Activated CD4-positive, alpha-beta T cell treated with anti-CD3 and anti-CD28 coated beads for 24 hours (primary cell): ENCODE measurements at regions not wholly inside any gene's neighbourhood (a gene's known extent, or its start where the extent isn't known, plus 50 kb on each side); places are given as distances from the start of the nearest gene placed in this dataset.
"Not testable (repeated sequence)": the region's sequence is repeated elsewhere in the genome, so short reads cannot be mapped to it uniquely, and the experiment has no call there.

Experiments
- DNase-seq, 2 donors: peaks; one replicate each; pipeline ENCODE4 v3.0.0-alpha.2; 2020; ENCODE audit warnings: low read depth in 2 of 2

DNA sequence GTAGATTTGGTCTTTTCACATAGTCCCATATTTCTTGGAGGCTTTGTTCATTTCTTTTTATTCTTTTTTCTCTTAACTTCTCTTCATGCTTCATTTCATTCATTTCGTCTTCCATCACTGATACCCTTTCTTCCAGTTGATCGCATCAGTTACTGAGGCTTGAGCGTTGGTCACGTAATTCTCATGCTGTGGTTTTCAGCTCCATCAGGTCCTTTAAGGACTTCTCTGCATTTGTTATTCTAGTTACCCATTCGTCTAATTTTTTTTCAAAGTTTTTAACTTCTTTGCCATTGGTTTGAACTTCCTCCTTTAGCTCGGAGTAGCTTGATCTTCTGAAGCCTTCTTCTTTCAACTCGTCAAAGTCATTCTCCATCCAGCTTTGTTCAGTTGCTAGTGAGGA, 387.6 kb upstream of the ZMIZ1 start:
- DNase-seq: not testable (repeated sequence)

DNA sequence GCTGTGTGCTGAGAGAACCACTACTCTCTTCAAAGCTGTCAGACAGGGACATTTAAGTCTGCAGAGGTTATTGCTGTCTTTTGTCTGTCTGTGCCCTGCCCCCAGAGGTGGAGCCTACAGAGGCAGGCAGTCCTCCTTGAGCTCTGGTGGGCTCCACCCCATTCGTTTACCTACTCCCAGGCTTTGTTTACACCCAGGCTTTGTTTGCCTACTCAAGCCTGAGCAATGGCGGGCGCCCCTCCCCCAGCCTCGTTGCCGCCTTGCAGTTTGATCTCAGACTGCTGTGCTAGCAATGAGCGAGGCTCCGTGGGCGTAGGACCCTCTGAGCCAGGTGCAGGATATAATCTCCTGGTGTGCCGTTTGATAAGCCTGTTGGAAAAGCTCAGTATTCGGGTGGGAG, 386.8 kb upstream of the ZMIZ1 start:
- DNase-seq: not testable (repeated sequence)

DNA sequence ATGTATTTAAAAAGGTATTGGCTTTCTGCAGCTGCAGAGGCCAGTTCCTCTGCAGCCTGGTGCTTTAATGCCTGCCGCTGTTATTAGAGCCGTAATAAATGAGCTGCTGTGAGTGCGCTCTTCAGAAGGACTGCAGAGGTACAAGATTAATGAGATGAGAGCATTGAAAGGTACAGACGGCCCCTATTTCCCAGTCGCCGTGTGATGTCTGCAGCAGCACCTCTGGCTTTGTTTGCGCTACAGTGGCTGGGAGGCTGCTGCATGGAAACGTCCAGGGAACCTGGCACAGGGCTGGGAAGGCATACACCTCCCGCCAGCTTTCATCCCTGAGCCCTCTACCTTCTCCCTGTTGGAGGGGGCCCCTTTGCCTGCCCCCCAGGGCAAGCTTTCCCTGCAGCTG, 383.8 kb upstream of the ZMIZ1 start:
- no peak for DNase-seq

DNA sequence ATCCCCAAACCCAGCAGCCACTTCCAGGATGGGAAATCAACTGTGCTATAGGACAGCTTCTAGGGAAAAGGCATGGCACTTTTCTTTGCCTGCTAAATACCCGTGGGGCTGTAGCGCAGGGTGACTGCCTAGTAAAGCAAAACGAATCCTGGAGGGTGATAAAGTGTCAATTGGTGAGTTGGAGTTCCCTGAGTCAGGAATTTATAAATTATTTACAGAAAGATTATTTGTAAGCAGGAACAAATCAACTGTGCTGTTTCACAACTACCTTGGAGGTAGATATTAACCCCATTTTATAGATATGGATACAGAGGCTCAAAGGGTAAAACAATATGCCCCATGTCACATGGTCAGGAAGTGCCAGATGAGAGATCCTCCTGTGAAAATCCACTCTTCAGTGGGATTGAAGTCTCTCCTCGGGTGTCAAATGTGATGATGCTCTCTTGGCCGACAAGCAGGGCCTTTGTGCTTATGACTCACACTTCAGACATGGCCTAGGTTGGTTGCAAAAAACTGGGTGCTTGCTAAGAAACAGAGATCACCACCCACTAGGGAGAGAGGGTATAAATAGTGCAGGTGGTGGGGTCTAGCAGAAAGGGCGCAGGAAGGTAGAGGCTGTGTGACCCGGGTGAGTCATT, 383.2 kb upstream of the ZMIZ1 start:
- no peak for DNase-seq

DNA sequence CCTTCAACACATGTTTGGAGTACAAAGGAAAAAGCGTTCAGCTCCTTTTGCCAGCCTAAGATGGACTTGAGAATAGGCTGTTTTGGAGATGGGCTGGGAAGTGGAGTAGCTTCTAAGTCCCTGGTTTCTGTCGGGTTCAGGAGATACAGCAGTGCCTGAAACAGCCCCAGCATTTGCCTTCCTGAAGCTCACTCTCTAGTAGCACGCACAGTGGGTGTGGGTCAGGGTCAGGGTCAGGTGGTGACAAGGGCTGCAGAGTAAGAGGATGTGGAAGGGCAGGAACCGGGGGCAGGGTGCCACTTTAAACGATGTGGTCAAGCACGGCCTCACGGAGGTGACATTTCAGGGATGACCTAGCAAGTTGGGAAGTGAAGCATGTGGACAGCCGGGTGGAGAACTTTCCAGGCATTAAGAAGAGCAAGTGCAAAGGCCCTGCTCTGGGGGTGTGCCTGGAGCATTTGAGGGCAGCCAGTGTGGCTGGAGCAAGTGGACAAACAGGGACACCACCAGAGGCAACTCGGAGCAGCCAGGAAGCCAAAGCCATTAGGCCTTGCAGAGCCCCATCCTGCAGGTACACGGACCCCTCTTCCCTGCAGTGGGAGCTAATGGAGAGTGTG, 382.2 kb upstream of the ZMIZ1 start:
- DNase-seq: no peak

DNA sequence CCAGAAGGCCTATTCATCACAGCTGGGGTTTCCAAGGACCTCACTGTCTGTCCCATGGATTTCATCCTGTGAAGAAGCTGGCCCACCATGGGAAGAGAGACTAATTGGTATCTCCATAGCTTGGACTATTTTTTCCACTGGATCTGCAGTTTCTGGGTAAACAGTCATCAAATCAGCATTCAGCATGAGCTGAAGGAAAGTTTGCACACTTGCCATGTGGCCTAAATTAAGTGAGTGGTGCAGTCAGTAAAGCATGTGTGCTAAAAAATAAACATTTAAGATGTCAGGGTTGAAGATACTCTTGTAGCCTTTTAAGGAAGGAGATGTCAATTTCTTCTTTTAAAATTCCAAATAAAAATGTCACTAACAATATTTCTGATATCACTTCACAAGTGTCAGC, 381.1 kb upstream of the ZMIZ1 start:
- no peak for DNase-seq

DNA sequence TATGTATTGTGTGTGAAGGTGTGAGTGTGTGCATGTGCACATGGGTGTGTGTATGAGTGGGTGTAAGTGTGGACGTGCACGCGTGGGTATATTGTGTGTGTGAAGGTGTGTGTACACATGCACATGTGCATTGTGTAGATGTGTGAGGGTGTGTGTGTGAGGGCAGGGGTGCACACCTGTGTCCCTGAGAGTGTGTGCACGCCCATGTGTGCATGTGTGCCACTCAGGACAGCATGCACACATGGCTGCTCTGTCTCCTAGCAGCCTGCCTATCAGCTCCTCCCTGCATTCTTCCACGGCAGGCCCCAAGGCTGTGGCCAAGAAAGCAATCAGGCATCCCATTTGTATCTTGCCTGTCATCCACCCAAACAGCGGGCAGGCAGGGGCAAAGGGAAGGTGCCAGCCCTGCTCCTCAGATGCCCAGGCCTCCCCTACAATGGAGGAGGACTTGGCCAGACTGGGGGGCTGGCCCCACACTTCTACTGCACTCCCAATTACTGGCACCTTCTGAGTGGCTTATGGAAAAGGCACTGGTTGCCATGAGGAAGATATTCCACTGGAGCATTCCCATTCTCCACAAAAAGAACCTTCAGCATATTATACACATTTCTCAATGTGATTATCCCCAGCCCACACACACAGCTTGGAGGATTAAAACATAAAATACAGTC, 380.4 kb upstream of the ZMIZ1 start:
- DNase-seq: no peak

DNA sequence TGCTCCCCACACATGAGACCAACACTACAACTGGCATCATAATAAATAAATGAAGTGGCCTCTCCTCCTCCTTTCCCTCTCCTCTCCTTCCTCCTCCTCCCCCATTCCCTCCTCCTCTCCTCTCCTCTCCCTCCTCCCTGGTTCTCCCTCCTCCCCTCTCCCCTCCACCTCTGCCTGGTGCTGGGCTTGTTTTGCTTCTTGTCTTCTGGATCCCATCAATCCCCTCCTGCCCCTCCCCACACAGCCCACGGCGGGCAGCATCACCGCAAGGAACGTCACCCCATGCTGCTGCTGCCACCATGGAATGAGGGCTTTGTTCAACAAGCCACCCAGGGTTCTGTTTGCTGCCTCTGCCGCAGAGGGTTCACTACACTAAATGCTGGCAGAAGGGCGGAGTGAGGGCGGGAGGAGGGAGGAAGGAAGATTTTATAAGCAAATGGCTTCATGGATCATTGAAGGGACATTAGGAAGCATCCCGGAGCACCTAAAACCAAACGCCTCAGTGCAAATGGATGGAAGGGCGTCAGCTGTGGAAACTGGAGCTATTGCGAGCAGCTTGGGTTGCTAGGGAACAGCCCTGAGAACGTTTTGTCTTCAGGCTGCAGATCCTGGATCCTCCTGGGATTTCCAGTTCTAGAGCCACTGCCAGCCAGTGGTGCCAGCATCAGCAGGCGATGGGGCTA, 379.7 kb upstream of the ZMIZ1 start:
- no peak for DNase-seq

DNA sequence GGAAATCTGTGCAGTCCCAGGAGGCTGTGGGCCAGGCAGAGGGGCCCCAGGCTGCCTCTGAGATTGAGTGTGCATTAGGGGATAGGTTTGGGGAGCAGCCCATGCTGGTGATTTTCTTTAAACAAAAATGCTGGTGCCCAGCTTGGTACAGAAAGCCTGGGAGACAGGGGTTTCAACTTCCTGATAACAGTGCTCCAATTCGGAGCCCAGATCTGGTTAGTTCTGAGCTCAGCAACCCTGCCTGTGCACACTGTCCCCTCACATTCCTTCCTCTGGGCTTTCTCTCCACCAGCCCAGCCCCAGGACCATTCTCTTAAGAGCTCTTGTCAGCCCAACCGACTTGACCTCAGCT, 379.2 kb upstream of the ZMIZ1 start:
- no peak for DNase-seq

DNA sequence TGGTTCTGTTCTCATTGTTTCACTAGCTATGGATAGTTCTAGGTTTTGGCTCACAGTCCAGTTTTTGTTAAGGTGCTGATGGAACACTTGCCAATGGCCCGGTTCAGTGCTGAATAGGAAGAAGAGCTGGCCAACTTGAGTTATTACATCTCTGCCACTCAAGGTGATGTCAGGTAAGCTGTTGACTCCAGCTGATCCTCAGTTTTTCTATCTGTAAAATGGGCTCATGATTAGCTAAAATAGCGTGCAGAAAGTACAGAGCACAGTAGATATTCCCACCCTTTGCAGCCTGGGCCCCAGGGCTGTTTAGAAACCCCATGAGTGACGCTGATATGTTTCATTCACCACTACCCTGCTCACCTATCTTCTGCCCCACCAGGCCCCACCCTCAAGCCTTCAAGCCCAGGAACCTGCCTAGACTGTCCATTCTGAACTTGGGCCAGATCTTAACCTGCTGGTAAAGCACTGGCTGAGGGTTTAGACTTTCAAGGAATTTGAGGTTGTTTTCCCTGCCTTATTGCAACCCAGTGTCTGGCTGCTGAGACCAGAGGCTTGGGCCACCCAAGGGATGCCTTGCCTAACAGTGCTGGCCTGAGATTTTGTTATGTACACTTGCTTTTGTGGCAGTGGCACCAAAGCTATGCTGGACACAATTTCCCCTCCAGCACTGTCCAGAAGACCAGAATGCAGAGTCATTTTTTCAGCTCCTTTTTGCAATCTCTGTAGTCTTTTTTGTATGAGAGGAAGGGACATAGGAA, 378.2 kb upstream of the ZMIZ1 start:
- no peak for DNase-seq

DNA sequence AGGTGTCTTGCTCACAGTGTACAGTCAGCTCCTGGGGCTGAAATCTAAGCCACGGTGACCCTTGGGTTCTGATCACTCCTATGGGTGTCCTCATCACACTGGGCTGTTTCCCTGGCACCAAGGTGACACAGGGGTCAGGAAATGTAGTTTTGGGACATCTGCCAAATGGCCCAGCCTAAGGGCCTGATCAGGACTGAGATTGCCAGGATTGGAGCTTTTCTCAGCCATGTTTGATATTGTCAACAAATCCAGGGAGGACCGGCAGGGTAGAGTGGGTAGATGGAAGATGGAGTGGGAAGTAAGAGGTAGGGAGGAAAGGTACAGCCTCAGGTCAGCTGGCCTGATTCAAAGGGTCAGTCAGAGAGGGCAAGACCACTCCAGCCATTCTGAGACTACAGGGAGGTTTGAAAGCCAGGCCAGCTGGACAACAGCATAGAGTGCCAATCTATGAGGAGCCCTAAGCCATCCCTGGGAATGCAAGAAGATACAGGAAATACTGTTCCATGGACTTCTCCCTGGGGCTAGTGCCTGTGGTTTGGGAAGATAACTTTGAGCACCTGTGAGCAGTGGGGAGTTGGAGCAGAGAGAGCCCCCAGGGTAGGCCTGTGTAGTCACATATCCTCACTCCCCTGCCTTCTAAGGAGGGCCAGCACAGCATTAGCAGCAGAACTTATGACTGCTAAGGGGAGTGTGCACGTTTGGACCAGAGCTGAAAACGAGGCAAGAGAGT, 377.3 kb upstream of the ZMIZ1 start:
- DNase-seq: no peak

DNA sequence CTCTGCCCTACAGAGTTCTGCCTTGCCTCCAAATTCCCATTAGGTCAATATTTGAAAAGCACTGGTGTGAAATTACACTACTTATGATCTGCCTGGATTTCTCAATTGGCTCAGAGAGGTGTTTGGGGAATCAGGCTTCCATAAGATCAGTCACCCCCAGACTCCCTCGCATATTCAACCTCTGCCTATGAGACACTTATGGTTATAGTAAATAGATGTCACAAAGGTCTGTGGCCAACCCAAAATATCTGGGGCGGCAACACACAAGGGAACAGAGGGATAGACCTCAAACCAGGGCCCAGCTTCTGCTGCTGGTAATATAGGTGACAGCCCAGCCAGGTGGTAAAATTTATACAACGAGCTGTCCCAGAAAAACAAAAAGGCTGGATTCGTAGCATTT, 376.7 kb upstream of the ZMIZ1 start:
- DNase-seq: no peak

DNA sequence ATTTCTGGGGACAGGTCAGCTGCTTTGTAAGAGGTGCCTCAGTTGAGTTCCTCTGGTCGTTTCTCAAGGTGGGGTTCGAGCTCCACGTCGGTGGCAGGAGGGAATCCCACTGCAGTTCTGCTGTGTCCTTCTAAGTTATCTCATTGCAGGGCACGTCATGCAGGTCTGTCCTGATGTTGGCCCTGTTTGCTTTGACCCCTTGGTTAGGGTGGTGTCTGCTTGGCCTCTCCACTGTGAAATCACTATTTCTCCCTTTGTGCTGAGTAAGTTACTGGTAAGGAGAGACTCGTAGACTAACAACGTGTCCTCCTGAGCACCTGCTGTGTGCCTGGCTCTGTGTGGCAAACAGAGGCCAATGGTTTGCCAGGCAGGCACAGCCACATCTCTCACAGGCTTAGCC, 372.9 kb upstream of the ZMIZ1 start:
- no peak for DNase-seq

DNA sequence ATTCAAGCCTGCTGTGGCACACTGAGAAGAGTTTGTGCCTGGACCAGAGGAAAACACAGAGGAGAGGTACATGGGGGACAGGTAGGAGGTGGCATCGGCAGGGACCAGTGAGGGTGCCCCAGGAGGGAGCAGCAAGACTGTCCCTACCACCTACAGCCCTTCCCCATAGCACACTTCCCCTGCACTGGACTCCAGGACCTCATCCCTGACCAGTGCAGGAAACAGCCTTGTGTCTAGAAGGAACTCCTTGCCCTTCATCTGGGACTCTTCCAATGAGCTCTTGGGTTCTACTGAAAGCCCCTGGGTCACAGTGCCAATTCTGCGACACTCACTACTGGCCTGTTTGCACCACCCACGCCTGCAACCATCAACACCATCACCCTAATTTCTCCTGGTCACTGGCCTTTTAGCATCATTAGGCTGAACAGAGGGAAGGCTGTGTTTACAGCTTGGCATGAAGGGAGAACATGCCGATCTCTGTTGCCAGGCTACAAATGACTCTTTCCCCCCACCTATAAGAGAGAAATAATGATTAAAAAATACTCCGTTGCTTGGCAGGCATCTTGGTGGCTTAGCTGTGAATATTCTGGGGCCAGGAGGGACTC, 371.9 kb upstream of the ZMIZ1 start:
- DNase-seq: no peak

DNA sequence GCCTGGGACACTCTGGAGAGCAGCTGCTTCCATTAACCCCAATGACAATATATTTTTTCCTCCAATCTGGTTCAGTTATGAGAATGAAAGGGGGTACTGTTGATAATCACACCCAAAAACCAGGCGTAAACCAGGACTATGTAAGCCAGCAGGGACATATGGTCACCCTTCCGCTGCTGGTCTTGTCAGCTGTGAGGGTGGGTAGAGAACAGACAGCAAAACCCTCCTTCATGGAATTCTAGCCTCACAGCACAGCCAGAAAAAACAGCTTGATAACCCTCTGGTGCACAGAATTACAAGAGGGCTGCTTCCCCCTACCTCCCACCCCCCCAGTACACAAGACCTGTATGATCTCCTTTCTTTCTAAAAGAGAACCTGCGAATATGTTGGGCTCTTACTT, 368.8 kb upstream of the ZMIZ1 start:
- DNase-seq: no peak

DNA sequence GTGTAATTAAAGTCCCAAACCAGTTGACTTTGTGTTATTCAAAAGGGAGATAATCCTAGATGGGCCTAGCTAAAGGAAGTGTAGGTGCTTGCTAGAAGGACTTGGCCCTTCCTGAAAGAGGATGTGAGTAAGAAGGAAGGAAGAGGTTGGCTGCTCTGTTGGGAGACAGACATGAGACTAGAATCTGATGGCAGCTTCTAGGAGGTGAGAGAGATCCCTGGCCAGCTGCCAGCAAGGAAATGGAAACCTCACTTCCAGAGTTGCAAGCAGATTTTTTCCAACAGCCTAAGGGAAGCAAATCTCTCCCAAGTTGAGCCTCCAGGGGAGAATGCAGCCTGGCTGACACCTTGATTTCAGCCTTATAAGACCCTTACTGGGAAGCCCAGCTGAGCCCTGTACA, 368.4 kb upstream of the ZMIZ1 start:
- no peak for DNase-seq

DNA sequence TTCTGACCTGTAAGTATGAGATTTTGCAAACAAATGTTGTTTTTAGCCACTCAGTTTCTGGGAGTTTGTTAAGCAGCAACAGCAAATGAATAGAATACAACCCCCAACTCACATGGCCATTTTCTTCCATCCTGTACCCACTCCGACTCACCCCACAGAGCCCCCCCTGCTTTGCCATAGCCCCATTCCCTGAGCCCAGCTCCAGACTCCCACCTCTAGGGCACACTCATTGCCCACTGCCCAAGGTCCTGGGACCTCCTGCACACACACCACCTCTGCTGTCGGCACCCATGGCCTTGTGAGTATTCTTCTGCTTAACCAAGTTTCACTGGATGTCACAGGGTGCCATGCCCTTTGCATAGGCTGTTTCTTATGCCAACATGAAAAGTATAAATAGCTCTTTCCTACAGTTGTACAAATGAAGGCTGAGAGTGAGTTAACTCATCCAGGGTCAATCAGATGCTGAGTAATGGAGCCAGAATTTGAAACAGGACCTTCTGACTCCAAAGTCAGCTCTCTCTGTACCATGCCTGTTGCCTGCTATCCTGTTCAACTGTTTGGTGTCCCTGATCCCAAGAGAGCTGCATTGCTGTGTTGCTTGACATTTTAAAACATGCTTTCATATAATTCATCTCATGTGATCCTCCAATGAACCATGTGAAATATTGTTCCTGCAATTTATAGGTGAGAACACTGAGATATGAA, 367.8 kb upstream of the ZMIZ1 start:
- DNase-seq: no peak

DNA sequence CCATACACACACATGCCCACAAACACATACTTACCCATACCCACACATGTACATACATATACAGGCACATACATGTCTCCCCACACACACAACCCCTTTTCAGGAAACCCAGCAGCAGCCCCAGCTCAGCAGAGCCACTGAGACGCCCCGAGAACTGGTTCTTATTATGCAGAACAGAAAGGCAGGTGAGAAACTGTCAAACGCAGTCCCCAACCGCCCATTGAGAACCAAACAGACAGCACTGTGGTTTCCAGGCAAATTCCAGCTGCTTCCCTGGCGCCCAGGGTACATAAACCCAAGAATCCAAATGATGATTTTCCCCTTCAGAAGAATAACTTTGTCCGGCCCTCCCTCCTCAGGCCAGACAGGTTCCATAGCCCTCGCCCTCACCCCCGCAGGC, 366.6 kb upstream of the ZMIZ1 start:
- no peak for DNase-seq

DNA sequence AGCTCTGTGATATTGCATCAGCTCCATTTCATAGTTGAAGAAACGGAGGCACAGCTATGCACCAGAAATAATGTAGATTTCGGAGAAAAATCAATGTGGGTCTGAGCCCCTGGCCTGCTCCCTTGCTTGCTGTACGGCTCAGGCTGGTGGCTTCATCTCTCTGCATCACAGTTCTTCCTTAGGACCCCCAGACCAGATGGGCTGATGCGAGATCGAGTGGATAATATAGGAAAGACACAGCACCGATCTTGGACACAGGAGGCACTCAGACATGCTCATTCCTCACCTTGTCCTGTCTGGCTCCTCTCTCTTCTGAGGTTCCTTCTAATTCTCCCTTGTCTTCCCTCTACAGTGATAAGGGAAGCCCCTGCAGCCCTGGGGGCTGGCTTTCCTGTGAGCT, 365.9 kb upstream of the ZMIZ1 start:
- DNase-seq: no peak

DNA sequence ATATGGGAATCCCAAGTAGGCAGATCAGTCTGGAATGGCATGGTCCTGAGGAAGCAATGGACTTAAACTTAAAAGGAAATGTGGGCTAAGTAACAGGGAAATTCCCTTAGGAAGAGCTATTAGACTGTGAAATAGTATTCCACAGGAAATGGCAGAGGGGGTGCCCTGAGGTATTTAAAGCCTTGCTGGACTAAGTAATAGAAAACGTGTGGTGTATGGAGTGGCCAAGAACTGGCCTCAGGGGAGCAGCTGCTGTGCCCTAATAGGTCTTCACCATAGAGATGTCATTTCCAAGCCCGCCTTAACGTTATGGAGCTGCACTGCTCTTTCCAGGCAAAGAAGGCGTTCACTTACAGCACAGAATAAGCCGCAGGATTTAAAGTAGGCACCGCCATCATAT, 365.2 kb upstream of the ZMIZ1 start:
- DNase-seq: no peak

DNA sequence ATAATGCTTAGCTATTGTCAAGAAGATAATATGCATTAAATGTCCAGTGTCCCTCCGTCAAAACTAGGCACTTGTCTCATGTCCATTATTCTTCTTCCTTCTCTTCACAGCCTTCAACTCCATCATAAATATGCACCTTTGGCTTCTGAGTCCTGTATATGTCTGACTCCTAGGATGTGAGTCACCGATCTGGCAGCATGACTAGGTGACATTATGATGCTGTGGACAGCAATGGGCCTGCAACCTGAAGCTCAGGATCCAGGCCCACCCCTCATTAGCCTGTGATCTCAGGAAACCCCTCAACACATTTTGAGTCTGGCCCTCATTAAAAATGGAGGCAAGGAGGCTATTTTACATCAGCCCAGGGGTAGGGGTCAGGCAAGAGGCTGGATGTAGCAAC, 362.5 kb upstream of the ZMIZ1 start:
- no peak for DNase-seq
